ENCODE measurements at regions not wholly inside any gene's neighbourhood (a gene's known extent, or its start where the extent isn't known, plus 50 kb on each side); places are given as distances from the start of the nearest gene placed in this dataset.
A peak's percentile ranks its signal among the peaks of the same experiment; 100 is the strongest.

DNA sequence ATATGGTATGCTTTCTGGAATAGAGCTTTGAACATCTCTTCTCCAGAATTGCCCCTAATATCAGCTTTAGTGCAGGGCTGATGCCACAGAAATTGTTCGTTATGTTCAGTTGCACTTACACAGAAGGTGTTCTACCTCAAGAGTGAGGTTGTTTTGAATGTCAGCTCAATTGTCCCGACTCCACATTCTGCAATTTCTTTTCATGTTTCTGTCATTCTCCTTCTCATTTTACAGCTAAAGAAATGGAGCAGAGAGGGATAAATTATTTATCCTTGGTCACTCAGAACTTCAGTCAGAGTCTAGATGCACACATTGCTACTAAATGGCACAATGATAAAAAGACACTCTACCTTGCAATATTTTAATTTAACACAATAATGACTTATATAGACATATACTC, 137.0 kb upstream of the CCN2 start:
- Histone ChIP-seq H3K4me3 (no peak overlapping the region), H3K9me3 (no peaks in the 10 kb centered on the region), H3K27ac (no peak overlapping the region), H3K36me3 (no peaks in the 10 kb centered on the region), H3K27me3 (no peaks in the 10 kb centered on the region), H3K4me1 (peaks cover 0 to 42% (median 15%) of the 10 kb centered on the region in 4 donors)
- DNase-seq = no peak
- intact Hi-C loops (cut with DNase I; ENCODE audit: low total_unique reads) = no loop called here
- TF ChIP-seq, protein P1, sequence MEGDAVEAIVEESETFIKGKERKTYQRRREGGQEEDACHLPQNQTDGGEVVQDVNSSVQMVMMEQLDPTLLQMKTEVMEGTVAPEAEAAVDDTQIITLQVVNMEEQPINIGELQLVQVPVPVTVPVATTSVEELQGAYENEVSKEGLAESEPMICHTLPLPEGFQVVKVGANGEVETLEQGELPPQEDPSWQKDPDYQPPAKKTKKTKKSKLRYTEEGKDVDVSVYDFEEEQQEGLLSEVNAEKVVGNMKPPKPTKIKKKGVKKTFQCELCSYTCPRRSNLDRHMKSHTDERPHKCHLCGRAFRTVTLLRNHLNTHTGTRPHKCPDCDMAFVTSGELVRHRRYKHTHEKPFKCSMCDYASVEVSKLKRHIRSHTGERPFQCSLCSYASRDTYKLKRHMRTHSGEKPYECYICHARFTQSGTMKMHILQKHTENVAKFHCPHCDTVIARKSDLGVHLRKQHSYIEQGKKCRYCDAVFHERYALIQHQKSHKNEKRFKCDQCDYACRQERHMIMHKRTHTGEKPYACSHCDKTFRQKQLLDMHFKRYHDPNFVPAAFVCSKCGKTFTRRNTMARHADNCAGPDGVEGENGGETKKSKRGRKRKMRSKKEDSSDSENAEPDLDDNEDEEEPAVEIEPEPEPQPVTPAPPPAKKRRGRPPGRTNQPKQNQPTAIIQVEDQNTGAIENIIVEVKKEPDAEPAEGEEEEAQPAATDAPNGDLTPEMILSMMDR (IDR thresholded peaks at IDR 0.05) = no peak

DNA sequence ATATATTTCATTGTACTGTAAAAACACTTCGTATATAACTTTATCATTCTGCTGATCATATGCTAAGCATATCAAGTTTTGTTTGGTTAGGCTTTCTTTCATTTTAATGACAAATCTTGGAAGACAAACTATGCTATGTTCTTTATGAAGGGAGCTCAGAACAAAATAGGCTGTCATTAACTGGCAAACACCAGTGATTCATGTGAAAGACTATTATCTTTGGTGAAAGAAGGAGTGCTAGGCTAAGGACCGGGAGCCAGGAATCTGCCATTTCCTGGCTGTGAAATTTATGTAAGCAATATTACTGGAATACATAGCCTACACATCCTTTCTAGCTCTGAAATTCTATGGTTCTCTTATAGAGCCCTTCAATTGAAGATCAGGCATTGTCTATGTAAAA, 136.2 kb upstream of the CCN2 start:
- Histone ChIP-seq H3K27me3 (no peaks in the 10 kb centered on the region), H3K36me3 (no peaks in the 10 kb centered on the region), H3K4me3 (no peak overlapping the region), H3K27ac (peak overlapping the region; percentile 1 to 87), H3K9me3 (no peaks in the 10 kb centered on the region), H3K4me1 (peaks cover 0 to 42% (median 15%) of the 10 kb centered on the region in 4 donors)
- no peak for DNase-seq
- intact Hi-C loops (cut with DNase I; ENCODE audit: low total_unique reads) = no loop called here
- TF ChIP-seq, protein P1 (IDR thresholded peaks at IDR 0.05) = no peak

DNA sequence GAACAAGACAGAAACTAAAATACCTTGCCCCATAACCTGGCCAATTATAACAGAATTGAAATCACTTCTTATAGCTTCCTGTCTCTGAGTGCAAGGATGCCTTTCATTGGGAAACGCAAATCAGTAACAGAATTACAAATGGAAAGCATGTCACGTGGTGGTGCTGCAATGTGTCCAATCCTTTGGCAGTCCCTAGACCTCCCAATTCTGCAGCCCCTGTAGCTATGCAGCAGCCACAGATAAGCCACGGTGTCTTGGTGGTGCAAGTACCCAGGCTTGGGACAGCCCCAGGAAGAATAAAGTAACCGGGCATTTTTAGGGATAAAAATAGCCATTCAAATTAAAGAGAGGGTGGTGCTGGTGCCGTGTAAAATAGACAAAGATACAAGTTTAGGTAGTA, 134.6 kb upstream of the CCN2 start:
- TF ChIP-seq, protein P1 (IDR thresholded peaks at IDR 0.05) = no peak
- DNase-seq = no peak
- H3K4me3 ChIP-seq = peak overlapping the region in 1 of 2 donors; percentile 22
- intact Hi-C loops (cut with DNase I; ENCODE audit: low total_unique reads) = no loop called here
- peak overlapping the region; percentile 80 to 87 for H3K27ac ChIP-seq
- peaks cover 0 to 42% (median 15%) of the 10 kb centered on the region in 4 donors for H3K4me1 ChIP-seq
- no peaks in the 10 kb centered on the region for H3K27me3 ChIP-seq
- no peaks in the 10 kb centered on the region for H3K36me3 ChIP-seq
- no peaks in the 10 kb centered on the region for H3K9me3 ChIP-seq

DNA sequence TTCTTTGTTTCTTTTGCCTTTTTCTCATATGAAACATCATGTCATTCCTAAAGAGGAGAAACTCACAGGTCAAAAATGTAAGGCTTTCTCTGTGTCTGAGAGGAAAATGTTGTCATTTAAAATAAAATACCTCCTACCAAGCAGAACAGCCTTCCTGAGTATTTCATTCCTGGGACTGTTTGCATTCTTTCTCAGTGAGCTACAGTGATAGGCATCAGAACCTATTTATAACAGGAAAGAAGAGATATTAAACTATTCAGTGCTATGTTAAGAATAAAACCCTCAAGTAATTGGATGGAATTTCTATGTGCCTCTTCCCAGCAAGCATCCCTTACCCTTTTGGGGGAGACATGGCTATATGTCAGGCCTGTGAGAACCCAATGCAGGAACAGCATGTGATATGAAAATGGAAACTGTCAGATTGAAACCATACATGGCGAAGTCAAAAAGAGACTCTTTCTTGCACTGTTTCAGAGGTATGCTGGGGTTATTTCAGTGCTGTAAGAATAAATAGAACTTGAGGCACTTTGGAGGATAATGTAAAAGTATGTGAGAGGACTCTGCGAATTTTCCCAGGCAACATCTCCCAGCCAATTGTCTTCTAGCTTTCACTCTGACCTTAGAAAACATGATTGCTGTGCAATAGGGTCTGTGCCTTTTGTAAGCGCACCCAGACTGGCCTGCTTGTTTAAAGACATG, 133.8 kb upstream of the CCN2 start:
- Histone ChIP-seq H3K4me3 (peak overlapping the region; percentile 22 to 35), H3K27me3 (no peaks in the 10 kb centered on the region), H3K27ac (peak overlapping the region; percentile 80 to 87), H3K9me3 (no peaks in the 10 kb centered on the region), H3K4me1 (peaks cover 0 to 42% (median 15%) of the 10 kb centered on the region in 4 donors), H3K36me3 (no peaks in the 10 kb centered on the region)
- TF ChIP-seq, protein P1 (IDR thresholded peaks at IDR 0.05) = no peak
- DNase-seq = no peak
- intact Hi-C loops (cut with DNase I; ENCODE audit: low total_unique reads) = no loop called here

DNA sequence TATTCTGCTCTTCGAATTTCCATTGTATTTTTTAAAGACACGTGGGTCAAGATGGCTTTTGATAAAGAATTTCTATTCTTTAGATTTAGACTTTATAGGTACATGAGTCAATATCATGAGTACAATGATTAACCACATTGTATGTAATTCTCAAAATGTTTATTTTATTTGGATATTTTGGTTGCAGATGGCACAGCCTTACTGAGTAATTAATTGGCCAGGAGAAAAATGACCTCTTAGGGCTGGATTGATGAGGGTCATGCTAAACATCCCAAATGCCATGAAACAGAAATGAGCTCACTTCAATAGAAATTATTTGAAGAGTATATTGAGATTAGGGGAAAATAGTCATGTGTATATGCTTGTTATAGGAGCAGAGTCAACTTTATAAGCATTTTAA, 131.2 kb upstream of the CCN2 start:
- intact Hi-C loops (cut with DNase I; ENCODE audit: low total_unique reads) = no loop called here
- Histone ChIP-seq H3K4me1 (peaks cover 0 to 41% (median 14%) of the 10 kb centered on the region in 4 donors), H3K4me3 (no peak overlapping the region), H3K9me3 (no peaks in the 10 kb centered on the region), H3K27me3 (no peaks in the 10 kb centered on the region), H3K36me3 (no peaks in the 10 kb centered on the region), H3K27ac (no peak overlapping the region)
- DNase-seq = no peak
- TF ChIP-seq, protein P1 (IDR thresholded peaks at IDR 0.05) = no peak

All from tibial artery (tissue), 4 donors.